Stimulated activated CD4-positive, alpha-beta T cell treated with anti-CD3 and anti-CD28 coated beads, Interleukin-4, amount 100 ng/mL, for 4 hours (primary cell): ENCODE measurements at regions not wholly inside any gene's neighbourhood (a gene's known extent, or its start where the extent isn't known, plus 50 kb on each side); places are given as distances from the start of the nearest gene placed in this dataset.
"Not testable (repeated sequence)": the region's sequence is repeated elsewhere in the genome, so short reads cannot be mapped to it uniquely, and the experiment has no call there.

ENCODE experiments used
- DNase-seq, 2 experiments: peaks; one replicate each; pipeline ENCODE4 v3.0.0-alpha.2; 2020

DNA sequence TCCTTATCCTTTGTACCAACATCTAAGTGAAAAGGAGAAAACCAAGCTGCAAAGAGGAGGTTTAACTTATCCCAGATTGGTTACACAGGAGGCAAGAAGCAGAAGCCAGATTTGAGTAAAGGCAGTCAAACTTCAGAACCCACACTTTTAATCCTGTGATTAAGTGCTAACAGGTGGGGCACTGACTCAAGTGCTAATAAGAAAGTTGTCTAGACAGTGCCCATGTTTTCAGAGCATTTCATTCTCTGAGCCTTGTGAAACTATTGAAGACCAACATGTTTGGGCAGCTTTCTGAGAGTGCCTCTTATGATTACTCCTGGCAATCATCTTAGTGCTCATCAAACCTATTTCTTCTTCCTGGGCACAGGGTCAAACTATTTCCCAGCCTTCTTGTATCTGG, 380.8 kb downstream of the KCNRG start:
- DNase-seq: no peak

DNA sequence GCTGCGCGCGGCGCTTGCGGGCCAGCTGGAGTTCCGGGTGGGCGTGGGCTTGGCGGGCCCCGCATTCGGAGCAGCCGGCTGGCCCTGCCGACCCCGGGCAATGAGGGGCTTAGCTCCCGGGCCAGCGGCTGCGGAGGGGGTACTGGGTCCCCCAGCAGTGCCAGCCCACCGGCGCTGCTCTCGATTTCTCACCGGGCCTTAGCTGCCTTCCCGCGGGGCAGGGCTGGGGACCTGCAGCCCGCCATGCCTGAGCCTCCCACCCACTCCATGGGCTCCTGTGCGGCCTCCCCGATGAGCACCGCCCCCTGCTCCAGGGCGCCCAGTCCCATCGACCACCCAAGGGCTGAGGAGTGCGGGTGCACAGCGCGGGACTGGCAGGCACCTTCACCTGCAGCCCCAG, 381.4 kb downstream of the KCNRG start:
- DNase-seq: not testable (repeated sequence)

DNA sequence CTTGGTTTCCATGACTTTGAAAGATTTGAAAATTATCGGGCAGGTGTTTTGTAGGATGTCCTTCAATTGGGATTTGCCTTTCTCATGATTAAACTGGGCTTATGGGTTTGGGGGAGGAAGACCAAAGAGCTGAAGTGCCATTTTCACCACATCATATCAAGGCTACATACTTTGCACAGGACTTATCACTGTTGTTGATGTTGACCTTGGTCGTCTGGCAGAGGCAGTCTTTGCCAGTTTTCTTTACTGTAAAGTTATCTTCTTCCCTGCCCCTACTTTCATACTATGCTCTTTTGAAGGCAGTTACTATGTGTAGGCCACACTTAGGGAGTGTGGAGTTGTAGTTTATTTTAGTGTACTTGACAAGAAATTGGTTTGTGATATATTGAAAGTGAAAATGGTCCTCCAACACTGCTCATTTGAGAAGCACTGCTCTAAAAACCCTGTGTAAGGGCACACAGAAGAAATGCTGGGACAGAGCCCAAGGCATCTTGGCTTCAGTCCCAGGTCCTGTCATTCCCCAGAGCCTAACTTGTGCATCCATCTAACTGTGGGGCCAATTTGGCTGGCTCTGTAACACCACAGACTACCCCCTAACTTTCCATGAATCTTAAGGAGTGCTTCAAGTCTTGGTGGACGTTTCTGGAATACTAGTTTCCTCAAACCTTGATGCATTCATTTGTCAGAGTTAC, 384.9 kb downstream of the KCNRG start:
- DNase-seq: no peak

DNA sequence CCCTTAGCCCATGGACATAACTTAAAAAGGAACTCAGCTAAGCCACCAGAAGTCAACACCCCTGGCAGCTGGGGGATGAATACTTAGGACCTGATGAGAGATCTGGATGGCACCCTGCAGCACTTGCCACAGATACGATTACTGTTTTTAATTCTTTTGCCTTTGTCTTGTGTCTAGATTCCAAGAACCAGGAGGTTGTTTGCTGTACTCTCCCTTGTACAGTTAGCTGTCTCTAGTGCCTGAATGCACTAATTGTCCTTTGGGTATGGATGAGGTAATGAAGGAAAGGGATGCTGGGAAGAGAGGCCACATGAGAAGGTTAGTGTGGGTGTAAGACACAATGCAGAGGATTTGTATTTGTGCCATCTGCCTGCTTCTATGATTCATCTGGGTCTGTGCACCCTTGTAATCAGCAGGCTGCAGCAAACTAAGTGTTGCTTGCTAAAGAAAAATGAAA, 385.8 kb downstream of the KCNRG start:
- no peak for DNase-seq

DNA sequence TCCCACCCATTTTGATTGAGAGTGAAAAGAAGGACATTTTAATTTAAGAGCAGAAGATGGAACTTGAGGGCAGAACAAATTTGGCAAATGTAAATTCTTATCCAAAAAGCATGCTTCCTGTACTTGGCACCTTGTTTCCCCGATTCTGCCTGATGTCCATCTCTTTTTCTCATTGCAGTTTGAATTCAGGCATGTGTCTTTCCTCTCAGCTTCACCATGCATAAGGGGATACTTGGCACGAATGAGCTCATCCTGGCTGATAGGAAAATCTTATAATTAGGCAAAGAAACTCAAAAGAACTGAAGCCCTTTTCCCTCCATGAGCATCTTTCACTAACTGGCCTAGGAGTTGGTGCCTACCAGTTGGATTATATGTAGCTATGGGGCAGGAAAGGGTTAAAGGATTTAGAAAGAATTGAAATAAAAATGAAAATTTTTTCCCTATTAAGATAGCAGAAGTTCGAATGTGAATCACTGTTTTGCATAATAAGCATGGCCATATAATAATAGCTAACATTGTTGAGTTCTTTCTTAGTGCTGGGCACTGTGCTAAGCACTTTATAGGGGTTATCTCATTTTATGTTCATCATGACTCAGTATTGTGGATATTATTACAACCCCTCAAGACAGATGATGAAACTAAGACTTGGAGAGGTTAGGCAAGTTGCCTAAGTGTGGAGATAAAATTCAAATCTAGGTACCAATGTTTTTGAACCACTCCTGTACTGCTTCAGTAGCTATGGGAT, 386.6 kb downstream of the KCNRG start:
- DNase-seq: no peak

DNA sequence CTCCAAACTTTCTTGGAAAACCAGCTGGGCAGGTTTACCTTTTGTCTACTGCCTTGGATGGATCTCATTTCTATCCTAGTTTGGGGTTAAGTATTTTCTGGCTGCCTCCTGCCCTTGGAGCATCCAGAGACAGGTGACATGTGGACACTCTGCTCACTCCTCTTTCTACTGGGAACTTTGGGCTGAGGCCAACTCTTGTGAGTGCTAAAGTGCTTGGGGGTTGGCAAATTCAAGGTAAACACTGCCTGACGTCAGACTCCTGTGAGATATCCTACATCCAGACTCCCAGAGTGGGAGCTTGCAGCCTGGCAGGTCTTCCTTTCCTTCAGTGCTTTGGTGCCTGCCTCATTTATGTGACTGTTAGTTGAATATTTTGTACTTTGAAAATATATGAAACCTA, 388.1 kb downstream of the KCNRG start:
- no peak for DNase-seq

DNA sequence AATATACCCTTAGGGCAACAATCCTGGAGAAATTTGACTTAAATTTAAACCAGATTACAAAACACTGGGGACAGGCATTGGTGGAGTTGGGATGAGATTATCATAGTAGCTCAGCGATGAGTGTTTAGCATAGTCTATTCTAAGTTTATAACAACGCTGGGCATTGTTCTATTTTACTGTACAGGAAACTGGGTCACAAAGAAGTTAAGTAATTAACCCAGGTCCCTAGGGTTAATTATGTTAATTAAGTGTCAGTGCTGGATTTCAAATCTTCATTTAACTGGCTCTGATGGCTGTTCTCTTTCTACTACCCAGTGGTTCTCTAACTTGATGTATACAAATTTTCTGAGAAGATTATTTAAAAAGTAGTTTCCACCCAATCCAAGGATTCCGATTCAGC, 388.9 kb downstream of the KCNRG start:
- DNase-seq: no peak

DNA sequence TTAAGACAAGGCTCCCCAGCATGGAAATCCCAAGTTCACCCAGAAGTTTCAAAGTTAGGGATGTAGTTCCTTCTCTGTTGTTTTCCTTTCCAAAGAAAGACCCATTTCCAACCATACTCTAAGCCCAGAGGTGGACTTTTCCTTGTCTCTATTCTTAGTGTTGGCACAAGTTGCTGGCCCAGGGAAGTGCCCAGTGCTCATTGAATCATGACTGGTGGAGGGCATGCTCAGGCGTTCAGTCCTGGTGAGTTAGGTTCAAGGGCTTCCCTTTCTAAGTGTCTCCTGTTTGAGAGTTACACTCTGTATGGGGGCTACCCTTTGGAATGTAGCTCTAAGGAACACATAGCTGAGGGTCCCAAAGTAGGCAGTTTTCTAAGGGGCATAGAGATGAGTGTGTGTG, 389.5 kb downstream of the KCNRG start:
- no peak for DNase-seq

DNA sequence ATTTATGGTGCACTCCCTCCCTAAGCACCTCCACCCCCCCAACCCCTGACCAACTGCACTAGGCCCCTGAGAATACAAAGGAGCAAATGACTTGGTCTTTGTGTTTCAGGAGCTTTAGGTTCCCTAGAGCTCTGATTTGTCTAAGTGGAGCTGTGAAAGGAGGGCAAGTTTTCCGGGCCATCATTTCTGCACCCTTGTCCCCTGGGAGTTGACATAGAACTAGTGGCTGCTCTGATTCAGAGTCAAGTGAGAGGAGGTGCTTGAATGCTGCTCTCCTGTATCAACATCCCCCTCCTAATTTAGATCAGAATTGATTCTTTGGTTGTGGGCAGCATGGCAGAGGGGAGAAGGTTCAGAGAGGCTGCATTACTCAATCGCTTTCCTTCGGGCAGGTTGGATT, 391.6 kb downstream of the KCNRG start:
- DNase-seq: no peak

DNA sequence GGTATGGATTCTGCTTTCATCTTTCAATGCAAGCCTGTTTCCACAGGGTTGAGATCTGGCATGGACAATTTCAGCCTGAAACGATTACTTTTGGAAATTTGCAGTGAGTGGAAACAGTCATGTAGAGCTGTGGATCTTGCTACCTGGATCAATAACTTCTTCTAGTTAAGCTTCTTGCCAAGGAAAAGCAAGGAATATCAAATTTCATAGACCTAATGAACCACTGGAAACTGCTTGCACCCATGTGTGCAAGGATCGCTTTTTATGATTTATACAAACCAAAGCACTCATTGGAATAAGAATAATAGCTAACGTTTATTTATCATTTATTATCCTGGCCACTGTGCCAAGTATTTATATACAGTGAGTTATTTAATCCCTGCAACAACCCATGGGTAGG, 392.8 kb downstream of the KCNRG start:
- no peak for DNase-seq

DNA sequence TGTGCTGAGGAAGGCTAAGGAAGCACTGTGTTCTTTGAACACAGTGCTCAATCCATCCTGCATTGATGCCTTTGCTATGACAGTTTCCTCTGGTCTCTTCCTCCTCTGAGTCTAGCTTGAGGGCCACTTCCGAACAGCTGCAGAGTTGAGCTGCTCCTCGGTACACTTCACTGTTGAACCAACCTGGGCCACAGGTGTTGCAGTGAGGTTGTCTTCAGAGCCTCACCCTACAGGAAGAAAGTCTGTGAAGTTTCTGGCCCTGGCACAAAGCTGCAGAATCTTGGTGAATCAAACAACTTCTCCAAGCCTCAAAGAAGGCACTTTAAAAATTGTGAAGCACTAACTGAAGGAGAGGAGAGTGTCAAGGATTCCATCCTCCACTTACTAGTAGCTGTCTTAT, 394.0 kb downstream of the KCNRG start:
- no peak for DNase-seq

DNA sequence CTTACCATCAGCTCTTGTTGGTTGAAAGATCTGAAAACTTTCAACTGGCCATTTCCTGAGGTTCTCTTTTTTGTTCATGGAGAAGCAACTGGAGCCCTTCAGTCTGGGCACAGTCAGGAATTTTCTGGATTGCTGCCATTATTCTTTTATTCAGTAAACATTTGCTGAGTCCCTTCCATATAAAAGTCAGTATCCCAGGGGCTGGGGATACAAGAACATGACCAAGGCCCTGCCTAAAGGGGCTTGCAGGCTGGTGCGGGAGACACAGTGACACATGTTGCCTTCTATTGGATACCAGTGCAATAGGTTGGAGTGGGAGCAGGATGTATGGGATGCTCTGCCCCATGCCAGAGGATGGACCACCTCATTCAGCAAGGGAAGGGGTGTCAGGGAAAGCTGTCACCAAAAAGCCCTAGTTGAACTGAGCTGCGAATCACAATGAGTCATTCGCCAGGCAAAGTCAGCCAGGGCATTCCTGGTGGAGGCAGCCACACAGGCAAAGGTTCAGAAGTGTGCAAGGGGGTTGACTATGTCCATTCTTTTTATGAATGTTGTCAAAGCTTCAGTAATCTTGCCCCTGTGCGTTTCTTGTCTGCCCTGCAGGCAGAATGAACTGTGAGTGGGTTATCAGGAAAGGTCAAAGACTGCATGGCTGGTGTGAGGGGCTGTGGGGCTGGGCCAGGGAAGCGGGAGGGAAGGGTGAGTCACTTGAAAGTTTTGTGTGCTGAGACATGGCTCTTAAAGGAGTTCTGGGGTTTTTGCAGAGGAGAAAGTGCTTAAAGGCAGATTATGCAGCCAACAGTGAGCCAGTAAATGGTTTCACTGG, 395.9 kb downstream of the KCNRG start:
- DNase-seq: no peak

DNA sequence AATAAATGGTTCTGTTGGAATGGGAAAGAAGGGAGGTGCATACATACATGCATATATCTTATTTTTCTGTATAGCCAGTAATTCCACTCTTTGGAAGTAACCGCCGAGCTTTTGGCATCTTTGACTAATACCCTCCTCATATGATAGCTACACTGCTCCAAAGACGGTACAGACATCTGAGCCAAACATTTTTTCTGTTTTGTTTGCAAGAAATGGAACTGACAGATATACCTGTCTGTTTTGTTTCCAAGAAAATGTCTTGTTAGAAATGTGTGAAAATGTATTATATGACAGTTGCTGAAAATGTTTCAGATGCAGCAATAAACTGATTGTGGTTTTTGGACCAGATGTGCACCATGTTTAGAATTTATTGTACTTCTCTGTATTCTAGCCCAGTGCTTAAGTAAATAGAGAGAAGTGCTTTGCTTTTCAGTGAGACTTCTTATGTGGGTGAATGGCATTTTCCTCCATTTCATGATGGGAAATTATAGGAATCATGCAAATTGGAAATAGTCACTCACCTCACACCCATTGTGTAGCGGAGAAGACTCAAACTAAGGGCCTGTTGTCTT, 396.9 kb downstream of the KCNRG start:
- no peak for DNase-seq

DNA sequence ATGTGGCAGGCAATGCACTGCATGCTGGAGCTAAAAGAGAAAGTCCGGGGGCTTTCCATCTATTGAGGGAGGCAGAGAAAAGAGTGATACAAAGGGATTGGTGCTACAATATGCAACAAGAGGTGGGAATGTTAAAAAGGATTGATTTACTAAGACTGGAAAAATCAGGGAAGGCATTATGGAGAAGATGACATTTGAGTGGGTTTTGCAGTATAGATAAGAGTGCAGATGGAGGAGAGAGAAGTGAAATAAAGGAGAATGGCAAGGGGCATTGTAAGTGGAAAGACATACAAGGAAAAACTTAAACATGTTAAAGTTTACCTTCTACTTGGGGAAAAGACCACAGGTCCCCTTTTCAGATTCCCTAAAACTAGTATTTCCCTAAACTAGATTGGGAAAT, 399.4 kb downstream of the KCNRG start:
- no peak for DNase-seq

DNA sequence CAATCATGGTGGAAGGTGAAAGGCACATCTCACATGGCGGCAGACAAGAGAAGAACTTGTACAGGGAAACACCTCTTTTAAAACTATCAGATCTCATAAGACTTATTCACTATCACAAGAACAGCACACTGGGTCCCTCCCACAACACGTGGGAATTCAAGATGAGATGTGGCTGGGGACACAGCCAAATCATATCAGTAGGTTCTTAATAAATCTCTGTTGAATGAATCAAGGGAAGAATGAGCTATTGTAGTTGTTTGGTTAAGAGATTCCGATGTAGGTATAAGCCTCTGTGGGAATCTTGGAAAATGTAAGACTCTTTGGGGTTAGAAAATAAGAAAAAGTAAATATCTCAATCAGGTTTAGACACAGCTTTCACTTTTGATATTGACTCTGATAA, 400.2 kb downstream of the KCNRG start:
- DNase-seq: no peak

DNA sequence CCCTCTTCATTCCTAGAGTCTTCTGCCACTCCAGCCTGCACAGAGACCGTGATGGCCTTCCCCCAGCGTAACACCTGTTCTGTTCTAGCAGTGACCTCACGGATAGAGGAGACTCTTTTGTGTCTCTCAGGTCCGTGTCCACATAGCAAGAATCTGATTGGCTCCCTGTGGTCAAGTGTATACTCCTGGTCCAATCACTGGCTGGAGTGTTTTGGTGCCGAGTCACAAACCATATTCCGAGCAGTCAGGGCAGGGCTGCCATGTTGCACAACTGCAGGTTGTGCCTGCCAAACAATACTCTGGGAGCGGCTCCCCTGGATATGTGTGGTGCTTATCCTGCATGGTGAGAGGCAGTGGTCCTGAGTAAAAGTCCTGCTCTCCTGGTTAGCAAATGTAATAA, 402.4 kb downstream of the KCNRG start:
- no peak for DNase-seq

DNA sequence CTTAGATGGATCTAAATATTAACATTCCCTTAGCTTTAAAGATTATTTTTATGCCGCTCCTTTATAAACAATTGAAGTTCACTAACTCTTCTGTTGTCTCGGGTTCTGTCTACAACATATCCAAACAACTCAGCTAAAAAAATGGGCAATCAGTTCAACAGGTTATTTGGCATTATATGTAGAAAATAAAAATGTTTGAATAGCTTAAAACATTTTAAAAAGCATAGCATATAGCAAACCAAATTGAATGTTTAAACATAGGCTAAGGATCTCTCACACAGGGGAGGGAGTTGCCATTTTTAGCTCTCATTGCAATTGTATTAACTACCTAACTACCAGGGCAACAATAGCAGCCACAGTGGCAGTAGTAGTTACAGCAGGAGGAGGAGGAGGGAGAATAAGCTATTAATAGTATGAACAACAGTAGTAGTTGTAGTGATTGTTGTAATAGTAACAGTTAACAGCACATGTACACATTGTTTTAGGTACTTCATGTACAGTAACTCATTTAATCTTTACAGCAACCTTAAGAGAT, 404.2 kb downstream of the KCNRG start:
- DNase-seq: no peak

DNA sequence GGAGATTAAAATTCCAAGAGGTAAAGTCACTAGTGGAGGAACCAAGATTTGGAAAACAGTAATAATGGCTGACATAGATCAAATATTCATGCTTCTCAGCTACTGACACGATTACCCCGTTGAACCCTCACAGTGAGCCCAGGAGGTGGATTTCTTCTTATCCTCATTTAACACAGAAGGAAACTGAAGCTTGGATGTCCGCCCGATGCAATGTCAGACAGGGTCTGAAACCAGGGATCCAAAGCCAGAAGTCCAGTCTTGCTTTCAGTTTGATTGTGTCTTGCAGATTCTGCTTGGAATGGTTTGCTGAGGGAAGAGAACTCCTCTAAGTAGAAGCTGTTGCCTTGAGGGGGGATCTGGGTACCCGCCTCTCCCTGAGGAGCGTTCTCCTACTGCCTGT, 404.7 kb downstream of the KCNRG start:
- DNase-seq: no peak

DNA sequence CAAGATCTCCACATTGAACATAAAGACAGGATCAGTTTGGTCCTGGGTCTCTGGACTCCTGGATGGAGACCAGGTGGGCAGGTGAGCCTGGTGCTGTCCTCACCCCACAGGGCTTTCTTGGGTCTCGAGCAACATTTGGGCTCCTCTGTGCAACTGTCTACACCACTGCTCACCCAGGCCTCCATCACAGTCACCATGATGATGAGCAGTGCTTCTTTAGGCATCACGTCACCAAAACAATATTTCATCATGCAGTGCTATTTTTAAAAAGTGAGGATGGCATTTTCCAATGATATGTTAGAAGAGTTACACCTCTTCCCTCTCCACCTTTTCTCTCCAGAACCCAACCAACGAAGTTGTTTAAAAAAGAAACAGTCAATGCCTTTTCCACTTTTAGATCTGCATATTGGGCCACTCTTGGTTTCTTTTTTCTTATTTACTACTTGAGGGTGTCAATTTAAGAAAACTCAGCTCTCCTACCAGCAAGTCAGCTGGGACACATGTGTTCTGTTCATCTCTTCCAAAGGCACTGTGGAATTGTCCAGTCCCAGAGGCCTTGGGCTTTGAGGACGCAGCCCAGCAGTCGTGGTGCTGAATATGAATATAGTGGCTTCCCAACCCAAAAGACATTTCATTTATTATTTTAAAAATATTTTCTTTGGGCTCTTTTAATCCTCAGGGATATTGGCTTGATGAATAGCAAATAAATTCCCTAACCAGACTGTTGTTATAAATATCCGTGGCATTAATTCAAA, 405.7 kb downstream of the KCNRG start:
- no peak for DNase-seq

DNA sequence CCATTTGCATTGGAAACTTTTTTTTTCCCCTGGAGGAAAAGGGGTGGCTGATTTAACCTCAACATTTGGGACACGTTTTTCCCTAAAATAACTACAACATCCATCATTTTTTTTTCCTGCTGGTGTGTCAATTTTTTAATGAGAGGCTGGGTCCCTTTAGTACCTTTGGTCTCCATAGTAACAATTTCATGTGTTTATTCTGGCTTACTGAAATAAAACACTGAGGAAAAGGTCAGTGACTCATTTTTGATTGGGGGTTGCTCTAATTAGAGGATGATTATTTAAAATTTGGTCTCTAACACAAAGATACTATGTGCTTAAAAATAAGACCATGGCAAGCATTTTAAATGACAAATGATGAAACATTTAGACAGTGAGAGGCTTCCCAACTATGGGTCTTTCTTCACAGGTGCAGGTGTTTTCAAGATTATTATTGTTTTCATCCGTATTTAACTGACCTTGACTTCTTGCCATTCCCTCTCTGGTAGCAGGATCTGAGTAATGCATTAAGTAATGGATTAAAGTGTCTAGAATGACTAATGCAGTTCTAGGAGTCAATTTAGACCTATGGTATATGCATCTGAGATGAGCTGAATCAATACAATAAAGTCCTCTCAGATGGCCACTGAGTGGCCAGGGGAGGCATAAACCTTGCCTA, 406.4 kb downstream of the KCNRG start:
- no peak for DNase-seq

DNA sequence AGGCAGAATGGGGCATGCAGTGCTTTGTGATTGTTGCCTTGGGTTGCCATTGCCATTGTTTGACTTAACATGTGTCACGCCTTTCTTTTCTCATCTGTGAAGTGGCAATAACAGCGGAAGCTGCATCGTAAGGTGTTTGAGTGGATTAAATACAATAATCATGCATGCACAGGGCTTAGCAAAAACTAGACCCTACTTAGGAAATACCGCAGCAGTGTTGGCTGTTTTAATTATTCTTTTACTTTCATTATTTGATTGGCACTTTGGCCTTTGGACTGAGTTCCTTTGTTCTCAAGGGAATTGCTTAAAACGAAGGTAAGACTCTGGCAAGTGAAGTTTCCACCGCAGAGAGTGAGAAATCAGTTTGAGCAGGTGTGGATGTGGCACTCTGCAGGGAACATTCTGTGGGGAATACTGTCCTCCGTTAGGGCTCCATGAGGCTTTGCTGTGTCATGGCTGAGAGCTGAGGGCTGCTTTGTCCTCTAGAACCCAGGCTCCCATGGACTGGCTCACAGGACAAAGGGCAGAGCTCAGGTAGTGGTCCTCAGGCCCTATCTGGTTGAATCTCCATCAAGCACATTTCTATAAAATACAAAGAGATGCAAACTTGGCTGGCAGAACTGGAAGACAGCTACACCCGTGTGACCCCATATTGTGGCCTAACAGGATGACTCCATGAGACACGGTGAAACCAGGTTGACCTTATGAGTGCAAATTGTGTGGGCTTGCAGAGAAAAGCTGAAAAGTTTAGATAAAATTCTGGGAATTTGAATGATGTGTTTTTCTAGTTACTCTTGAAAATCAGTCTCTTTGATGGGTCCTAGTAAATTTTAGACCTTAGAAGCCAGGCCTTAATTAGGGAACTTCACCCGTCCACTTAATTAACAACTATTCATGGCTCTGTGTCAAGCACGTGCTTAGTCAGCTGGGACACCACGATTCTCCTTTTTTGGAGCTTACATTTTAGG, 407.2 kb downstream of the KCNRG start:
- no peak for DNase-seq
